GM18526 (cell line): ENCODE measurements at regions not wholly inside any gene's neighbourhood (a gene's known extent, or its start where the extent isn't known, plus 50 kb on each side); places are given as distances from the start of the nearest gene placed in this dataset.

Experiments used
- POLR2A ChIP-seq: IDR thresholded peaks from 3 replicates; pipeline ENCODE4 v1.6.1; 2011; ENCODE audit not compliant: insufficient read length; ENCODE audit errors: extremely low read depth

- TF ChIP-seq POLR2A = no peak
Observed at GRCh38 chr2:242060212-242060835, 190.8 kb downstream of the RTP5 start.

- no peak for TF ChIP-seq POLR2A
Observed at GRCh38 chr2:242063436-242063835, 193.9 kb downstream of the RTP5 start.

- TF ChIP-seq POLR2A = no peak
Observed at GRCh38 chr2:242063850-242064249, 194.3 kb downstream of the RTP5 start.

GRCh38 chr2:242064364-242065250, 195.1 kb downstream of the RTP5 start:
- TF ChIP-seq POLR2A = no peak

- TF ChIP-seq POLR2A = no peak
Observed at GRCh38 chr2:242065426-242065825, 195.9 kb downstream of the RTP5 start.

- no peak for TF ChIP-seq POLR2A
Observed at GRCh38 chr2:242069018-242069417, 199.5 kb downstream of the RTP5 start.

- no peak for TF ChIP-seq POLR2A
Observed at GRCh38 chr2:242075168-242075567, 205.6 kb downstream of the RTP5 start.

GRCh38 chr2:242075696-242076095, 206.2 kb downstream of the RTP5 start:
- no peak for TF ChIP-seq POLR2A

GRCh38 chr2:242085941-242086621, 216.6 kb downstream of the RTP5 start:
- no peak for TF ChIP-seq POLR2A

GRCh38 chr2:242088471-242089212, 219.1 kb downstream of the RTP5 start:
- peak; percentile 64 for TF ChIP-seq POLR2A

- no peak for TF ChIP-seq POLR2A
Observed at GRCh38 chr2:242098034-242098433, 228.5 kb downstream of the RTP5 start.

- no peak for TF ChIP-seq POLR2A
Observed at GRCh38 chr2:242098445-242099128, 229.1 kb downstream of the RTP5 start.
